SU-DHL-6 (cell line): ENCODE measurements at regions not wholly inside any gene's neighbourhood (a gene's known extent, or its start where the extent isn't known, plus 50 kb on each side); places are given as distances from the start of the nearest gene placed in this dataset.

Source experiments
- EZH2phosphoT487 ChIP-seq: fragments of 200-600 bp; sonication (generic), shearing (Covaris generic); conservative IDR thresholded peaks from 2 replicates; pipeline ENCODE4 v1.6.1; 2018; ENCODE audit warnings: mild to moderate bottlenecking, antibody characterized with exemption, low read length, moderate library complexity, mixed read lengths
- TF ChIP-seq, protein P1 (sequence below): fragments of 200-600 bp; sonication (generic); IDR thresholded peaks from one replicate; pipeline ENCODE4 v1.5.1; 2017; ENCODE audit warnings: antibody characterized with exemption, mild to moderate bottlenecking, low read length, moderate library complexity; ENCODE audit not compliant: insufficient read depth, poor library complexity, severe bottlenecking

DNA sequence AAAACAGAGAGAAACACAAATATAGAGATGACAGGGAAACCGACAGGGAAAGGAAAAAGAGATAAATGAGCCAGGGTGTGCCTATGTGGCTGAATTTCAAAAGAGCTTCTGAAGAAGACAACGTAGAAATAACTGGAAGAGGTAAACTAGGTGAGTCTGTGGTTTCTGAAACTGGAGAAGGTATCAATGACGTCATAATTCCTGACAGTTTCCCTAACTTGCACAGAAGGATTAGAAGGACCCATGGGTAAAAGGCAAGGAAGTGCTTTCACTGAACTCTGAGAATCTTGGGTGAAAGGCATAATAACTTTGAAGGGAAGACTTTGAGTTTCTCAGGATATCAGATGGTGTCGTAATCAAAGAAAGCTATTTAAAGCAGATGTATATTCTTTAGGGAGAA, 790.8 kb upstream of the NUDT12 start:
- TF ChIP-seq, protein P1, sequence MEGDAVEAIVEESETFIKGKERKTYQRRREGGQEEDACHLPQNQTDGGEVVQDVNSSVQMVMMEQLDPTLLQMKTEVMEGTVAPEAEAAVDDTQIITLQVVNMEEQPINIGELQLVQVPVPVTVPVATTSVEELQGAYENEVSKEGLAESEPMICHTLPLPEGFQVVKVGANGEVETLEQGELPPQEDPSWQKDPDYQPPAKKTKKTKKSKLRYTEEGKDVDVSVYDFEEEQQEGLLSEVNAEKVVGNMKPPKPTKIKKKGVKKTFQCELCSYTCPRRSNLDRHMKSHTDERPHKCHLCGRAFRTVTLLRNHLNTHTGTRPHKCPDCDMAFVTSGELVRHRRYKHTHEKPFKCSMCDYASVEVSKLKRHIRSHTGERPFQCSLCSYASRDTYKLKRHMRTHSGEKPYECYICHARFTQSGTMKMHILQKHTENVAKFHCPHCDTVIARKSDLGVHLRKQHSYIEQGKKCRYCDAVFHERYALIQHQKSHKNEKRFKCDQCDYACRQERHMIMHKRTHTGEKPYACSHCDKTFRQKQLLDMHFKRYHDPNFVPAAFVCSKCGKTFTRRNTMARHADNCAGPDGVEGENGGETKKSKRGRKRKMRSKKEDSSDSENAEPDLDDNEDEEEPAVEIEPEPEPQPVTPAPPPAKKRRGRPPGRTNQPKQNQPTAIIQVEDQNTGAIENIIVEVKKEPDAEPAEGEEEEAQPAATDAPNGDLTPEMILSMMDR = no peak
- no peak for TF ChIP-seq EZH2phosphoT487
